GM18868 (cell line): ENCODE measurements at regions not wholly inside any gene's neighbourhood (a gene's known extent, or its start where the extent isn't known, plus 50 kb on each side); places are given as distances from the start of the nearest gene placed in this dataset.
A peak's percentile ranks its signal among the peaks of the same experiment; 100 is the strongest.

Experiments used
- ATAC-seq: cut with Tn5 transposase; IDR thresholded peaks from one replicate; pipeline ENCODE4 v1.9.1; 2021; ENCODE audit warnings: mild to moderate bottlenecking, moderate library complexity; ENCODE audit not compliant: unreplicated experiment

GRCh38 chr11:105553025-105553424, 56.8 kb upstream of the GRIA4 start:
- ATAC-seq: no peak

GRCh38 chr11:105548359-105548758, 61.5 kb upstream of the GRIA4 start:
- no peak for ATAC-seq

DNA sequence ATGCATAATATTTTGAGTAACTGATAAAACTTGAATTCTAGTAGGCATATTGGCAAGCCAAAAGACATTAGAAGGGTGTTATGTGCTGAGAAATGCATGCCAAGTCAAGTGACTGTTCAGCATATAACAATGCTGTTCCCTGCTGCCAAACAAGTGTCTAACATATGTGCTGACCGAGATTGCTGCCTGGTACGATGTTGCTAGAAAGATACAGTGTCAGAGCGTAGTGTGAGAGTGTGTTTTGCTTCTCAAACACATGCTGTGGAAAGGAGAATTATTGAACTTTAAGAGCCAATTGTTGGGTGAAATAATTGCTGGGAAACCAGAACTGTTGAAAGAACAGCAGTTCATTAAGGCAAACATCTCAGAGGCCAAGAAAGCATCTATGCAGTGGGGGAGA, 71.3 kb upstream of the GRIA4 start:
- no peak for ATAC-seq

DNA sequence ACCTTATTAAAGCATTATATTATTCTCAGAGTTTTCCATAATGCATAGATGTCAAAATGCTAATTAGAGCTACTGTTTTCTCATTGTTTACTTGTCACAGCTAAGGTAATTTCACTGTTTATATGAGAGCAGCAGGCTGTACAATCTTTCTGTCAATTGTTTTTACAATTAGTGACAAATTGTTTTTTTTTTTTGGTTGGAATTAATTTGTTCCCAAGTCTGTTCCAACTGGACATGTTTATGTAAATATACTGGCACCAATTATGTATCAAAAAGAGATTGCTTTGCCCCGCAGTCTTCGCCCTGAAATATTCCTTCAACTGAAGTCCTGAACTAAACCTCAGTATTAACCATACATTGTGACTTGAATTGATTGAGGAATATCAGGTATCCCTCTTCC, 72.3 kb upstream of the GRIA4 start:
- no peak for ATAC-seq

- no peak for ATAC-seq
These were observed 85.6 kb upstream of the GRIA4 start for GRCh38 chr11:105524286-105524685.

- no peak for ATAC-seq
These were observed 89.0 kb upstream of the GRIA4 start for GRCh38 chr11:105520706-105521345.

GRCh38 chr11:105507496-105508254, 102.2 kb upstream of the GRIA4 start:
- ATAC-seq: no peak

DNA sequence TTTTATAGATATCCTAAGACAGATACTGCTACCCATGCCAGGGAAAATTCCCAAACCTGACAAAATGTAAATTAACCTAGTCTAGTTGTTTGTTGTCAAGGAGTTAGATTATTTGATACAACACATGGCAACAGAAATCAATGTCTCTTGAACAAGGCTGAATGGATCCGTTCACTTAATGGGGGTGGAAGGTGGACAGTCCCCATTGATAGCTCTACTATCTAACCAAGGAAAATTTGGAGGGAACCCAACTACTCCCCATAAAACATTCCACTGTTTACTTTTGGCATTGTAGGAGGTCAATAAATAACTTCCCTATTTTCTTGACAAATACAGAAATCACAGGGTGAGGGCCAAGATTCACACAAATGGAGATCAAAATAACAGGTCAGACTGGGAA, 117.9 kb upstream of the GRIA4 start:
- no peak for ATAC-seq

- no peak for ATAC-seq
These were observed 118.5 kb upstream of the GRIA4 start for GRCh38 chr11:105491394-105491793.

DNA sequence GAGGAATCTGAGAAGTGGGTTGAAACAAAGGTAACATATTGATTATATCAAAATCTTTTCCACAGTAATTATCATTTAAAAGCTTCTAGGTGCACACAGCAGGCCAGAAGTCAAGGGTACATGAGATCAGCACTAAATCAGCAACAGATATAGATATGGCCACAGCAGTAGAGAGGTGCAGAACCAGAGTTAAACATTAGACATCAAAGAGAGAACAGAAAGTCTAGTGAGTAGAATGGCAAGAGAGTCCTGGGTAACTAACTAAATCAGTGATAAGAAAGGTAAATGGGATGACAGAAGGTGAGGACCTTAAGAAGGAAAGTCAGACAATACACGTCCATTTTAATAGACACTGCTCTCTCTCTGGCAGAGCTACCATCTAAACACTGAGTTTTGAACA, 119.5 kb upstream of the GRIA4 start:
- no peak for ATAC-seq

GRCh38 chr11:105489446-105489845, 120.4 kb upstream of the GRIA4 start:
- ATAC-seq: no peak

- ATAC-seq: no peak
These were observed 122.9 kb upstream of the GRIA4 start for GRCh38 chr11:105486929-105487328.

DNA sequence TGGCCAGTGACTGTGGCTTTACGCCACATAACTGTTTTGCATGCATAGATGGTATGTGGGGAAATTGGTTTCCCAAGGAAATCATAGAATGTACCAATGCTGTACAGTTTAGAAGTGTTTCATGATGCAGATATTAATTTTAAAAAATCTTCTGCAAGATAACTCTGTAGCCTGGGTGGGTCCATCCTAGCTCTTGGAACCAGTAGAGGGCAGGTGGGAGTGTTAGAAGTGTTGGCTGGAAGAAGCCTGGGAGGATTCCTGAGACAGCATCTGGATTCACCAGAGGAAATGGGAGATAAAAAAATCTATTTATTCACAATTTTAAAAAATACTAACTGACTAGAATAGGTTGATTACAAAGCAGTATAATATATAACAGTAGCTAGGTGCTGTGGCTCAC, 139.9 kb upstream of the GRIA4 start:
- ATAC-seq: no peak

GRCh38 chr11:105468154-105468553, 141.7 kb upstream of the GRIA4 start:
- no peak for ATAC-seq

- ATAC-seq: no peak
These were observed 143.2 kb upstream of the GRIA4 start for GRCh38 chr11:105466582-105467228.

- no peak for ATAC-seq
These were observed 151.8 kb upstream of the GRIA4 start for GRCh38 chr11:105458071-105458470.

DNA sequence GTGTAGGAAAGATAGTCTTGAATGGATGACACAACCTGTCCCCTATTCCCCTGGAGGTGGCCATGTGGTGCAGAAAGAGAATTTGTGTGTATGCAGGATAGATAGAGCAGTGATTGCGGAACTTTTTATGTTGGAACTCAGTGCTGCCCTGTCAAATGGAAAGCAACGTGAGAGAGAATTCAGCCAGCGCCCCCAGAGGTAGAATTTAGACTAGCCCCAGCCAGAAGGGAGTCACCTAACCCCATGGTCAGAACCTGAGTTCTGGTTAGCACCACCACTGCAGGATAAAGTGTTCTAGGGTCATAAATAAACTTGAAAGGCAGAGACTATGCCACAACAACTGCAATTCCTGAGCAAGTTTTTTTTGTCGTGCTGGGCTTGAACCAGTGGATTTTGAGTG, 152.9 kb upstream of the GRIA4 start:
- ATAC-seq: peak; percentile 74

DNA sequence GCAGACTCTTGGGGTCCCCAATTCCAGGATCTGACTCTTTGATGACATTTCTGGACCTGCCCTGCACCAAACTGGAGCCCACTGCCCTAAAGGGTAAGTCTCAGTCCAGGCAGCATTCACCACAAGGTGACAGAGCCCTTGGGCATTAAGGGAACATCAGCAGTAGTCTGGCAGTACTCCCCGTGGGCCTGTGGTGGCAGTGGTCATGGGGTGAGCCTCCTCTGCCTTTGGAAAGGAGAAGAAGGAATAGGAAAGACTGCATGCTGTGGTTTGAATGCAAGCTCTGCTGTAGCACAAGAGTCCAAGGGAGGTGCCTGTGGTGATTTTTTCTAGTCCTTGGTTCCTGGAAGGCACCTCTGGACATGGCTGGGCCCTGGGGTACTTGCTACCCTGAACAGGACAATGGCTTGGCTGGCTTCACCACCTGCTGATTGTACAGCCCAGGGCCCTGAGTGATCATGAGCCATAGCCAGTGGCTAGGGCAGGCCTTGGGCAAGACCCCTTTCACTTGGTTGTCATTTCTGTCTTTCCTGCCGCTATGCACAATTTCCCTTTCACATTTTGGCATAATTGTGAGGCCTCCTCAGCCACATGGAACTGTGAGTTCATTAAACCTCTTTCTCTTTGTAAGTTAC, 160.7 kb upstream of the GRIA4 start:
- ATAC-seq: no peak

DNA sequence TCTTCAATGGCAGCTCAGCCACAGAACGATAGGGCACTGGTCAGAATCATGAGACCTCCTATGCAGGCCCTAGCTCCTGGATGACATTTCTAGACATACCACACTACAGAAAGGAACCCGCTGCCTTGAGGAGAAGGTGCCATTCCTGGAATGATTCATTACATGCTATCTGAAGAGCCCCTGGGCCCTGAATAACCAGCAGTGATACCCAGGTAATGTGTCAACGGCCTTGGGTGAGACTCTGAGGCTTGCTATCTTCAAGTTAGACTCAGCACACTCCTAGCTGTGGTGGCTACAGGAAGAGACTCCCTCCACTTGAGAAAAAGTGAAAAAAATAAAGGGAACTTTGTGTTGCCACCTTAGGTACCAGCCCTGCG, 161.2 kb upstream of the GRIA4 start:
- ATAC-seq: no peak

- ATAC-seq: no peak
These were observed 161.8 kb upstream of the GRIA4 start for GRCh38 chr11:105447936-105448702.

DNA sequence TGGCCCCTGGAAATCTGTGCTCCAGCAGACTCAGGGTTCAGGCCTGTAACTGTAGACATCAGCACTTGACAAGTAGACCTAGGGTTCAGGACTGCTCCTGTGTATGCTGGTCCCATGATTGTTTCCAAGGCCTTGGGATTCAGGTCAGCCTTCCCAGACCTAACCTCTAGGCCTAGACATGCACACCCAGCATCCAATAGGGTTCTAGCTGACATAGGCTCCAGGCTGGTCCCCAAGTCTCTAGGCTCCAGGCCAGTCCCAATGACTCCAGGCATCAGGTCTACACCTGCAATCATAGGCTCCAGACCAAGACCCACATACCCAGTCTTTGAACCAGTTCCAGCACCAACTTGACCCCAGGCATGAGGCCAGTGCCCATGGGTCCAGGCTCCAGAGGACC, 166.2 kb upstream of the GRIA4 start:
- no peak for ATAC-seq
